HL-60 (cell line): ENCODE measurements at regions not wholly inside any gene's neighbourhood (a gene's known extent, or its start where the extent isn't known, plus 50 kb on each side); places are given as distances from the start of the nearest gene placed in this dataset.
"Not testable (repeated sequence)": the region's sequence is repeated elsewhere in the genome, so short reads cannot be mapped to it uniquely, and the experiment has no call there.

Experiments
- POLR2AphosphoS5 ChIP-seq: IDR thresholded peaks from 2 replicates; pipeline ENCODE4 v1.6.1; 2012; ENCODE audit warnings: low read depth
- TF ChIP-seq, protein P1 (sequence below): IDR thresholded peaks from one replicate; pipeline ENCODE4 v1.5.1; 2011; ENCODE audit warnings: low read length, control low read depth, inconsistent platforms; ENCODE audit not compliant: insufficient read depth

DNA sequence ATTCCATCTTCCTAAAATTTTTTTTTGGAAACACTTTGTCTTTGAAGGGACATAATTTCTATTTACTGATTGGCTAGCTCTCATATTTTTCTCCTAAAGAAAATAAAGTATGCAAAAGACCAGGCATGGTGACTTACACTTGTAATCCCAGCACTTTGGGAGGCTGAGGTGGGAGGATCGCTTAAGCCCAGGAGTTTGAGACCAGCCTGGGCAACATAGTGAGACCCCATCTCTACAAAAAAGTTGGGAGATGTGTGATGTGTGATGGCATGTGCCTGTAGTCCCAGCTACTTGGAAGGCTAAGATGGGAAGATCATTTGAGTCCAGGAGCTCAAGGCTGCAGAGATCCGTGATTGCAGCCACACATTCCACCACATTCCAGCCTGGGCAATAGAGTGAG is 461.3 kb downstream of the KLF5 start:
- TF ChIP-seq, protein P1, sequence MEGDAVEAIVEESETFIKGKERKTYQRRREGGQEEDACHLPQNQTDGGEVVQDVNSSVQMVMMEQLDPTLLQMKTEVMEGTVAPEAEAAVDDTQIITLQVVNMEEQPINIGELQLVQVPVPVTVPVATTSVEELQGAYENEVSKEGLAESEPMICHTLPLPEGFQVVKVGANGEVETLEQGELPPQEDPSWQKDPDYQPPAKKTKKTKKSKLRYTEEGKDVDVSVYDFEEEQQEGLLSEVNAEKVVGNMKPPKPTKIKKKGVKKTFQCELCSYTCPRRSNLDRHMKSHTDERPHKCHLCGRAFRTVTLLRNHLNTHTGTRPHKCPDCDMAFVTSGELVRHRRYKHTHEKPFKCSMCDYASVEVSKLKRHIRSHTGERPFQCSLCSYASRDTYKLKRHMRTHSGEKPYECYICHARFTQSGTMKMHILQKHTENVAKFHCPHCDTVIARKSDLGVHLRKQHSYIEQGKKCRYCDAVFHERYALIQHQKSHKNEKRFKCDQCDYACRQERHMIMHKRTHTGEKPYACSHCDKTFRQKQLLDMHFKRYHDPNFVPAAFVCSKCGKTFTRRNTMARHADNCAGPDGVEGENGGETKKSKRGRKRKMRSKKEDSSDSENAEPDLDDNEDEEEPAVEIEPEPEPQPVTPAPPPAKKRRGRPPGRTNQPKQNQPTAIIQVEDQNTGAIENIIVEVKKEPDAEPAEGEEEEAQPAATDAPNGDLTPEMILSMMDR = not testable (repeated sequence)
- not testable (repeated sequence) for TF ChIP-seq POLR2AphosphoS5
